GM21723 (cell line): ENCODE measurements at regions not wholly inside any gene's neighbourhood (a gene's known extent, or its start where the extent isn't known, plus 50 kb on each side); places are given as distances from the start of the nearest gene placed in this dataset.
A peak's percentile ranks its signal among the peaks of the same experiment; 100 is the strongest.

Experiments
- ATAC-seq: cut with Tn5 transposase; IDR thresholded peaks from one replicate; pipeline ENCODE4 v1.9.1; 2021; ENCODE audit warnings: mild to moderate bottlenecking, moderate library complexity; ENCODE audit not compliant: unreplicated experiment

DNA sequence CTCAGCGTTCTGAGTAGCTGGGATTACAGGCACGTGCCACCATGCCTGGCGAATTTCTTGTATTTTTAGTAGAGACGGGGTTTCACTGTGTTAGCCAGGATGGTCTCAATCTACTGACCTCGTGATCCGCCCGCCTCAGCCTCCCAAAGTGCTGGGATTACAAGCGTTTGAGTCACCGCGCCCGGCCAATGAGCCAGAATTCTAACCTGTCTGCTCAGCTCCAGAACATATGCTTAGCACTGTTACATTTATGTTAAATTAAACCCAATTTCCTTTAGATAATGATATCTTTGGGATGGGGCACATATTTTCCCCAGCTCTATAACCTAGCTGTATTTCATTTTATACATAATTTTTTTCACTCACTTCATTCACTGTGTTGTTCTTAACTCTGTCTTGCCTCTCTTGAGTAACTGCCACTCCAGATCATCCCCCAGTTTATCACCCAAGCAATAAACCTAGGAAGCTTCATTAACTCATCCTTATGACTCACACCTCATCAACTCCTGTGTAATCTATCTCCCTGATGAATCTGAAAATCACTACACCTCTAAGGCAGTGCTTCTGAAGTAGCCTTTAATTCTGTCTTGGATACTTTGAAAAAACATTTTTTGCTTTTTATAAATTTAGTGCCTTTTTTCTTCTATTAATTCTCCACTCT is 559.7 kb upstream of the ZWINT start:
- no peak for ATAC-seq

DNA sequence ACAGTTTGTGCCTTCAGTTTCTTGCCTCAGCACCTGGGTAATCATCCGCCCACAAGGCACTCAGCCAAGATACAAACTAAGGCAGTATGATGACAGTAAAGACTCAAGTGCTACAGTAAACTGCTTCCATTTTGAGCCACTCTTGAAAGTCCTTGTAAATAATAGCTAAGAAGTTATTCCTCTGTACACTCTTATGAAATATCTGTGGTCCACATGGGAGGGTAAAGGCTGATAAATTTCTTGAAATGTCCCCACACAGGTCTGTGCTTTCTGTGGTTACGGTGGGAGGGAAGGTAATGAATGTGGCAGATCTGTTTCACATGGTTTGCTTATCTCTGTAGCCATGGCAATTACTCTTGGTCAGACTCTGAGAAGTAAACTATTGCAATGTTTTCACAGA is 551.0 kb upstream of the ZWINT start:
- no peak for ATAC-seq

DNA sequence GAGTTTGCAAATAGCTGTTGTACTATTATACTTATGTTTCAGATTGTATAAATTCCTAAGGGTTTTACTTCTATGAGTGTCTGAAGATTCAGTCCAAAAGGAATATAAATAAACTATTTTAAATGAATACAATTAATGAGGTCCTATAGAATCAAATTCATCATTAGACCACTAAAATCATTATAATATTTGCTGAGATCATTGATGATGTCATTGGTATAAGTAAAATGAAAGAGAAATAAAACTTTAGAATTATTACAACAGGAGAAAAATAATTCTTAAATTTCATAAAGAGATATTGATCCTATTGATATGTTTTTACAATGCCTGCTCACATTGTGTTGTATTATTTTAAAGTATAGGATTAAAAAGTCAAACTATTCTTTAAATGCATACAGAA is 544.0 kb upstream of the ZWINT start:
- ATAC-seq: no peak

DNA sequence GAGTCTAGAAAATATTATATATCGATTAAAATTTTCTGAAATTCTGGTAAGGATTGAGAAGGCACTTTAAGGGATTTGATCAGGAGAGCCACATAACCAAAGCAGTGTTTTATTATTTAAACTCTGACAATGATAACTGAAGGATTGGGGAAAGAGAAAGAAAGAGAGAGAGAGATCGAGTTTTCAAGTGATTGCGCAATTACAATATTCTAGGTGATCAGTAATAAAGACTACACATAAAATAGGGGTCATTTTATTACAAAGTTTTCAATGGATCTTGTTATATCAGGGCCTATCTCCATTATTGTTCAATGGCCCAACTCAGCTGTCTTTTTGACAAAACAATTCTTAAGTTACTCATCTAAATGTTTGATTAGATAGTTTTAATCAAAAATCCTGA is 541.5 kb upstream of the ZWINT start:
- no peak for ATAC-seq

DNA sequence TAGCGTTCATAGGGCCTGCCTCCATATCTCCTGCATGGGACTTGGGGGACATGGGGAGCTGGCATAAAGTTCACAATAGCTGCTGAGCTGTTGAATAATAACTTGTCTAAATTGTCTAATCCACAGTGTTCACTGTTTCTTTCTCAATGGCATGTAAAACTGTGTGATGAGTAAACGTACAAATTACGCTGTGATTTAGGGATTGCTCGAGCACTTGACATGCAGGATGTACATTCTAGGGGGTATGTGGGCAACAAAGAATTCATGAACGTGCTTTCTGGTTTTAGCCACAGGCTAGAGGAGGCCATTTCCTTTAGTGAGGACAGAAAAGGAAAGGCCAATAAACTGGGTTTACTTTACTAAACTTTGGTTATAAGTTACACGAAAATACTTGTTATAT is 534.2 kb upstream of the ZWINT start:
- no peak for ATAC-seq

DNA sequence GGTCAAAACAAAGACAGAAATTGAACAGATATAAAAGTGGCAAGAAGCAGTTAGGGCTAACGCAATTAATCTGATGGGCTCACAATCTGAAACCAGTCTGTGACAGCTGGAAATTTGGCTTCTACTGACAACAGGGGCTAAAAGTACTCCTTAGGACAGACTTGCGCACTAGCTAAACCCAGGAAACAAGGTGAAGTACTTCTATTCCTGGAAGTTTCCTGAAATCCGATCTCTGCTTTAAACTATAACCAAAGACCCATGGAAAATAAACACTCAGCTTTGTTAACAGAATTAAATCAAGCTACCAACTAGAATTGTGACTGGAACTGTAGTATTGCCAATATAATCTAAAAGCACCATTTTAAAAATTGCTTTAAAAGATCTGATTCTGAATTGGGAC is 520.2 kb upstream of the ZWINT start:
- no peak for ATAC-seq

DNA sequence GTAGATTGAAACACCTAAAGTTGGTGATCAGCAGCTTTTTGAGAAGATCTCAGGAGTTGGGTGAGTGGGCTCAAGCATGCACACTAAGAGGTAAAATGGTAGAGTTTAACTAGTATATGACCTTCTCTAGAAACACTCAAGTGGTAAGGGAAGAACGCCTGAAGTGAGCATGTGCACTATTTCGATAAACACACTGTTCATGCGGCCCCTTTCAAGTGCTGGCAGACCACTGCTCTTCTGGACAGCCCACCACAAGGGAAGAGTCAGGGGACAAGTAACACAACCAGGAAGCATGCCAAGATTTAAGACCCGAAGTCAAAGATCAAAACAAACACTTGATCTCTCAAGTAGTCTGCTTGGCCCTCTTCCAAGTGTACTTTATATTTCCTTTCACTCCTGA is 519.5 kb upstream of the ZWINT start:
- no peak for ATAC-seq

DNA sequence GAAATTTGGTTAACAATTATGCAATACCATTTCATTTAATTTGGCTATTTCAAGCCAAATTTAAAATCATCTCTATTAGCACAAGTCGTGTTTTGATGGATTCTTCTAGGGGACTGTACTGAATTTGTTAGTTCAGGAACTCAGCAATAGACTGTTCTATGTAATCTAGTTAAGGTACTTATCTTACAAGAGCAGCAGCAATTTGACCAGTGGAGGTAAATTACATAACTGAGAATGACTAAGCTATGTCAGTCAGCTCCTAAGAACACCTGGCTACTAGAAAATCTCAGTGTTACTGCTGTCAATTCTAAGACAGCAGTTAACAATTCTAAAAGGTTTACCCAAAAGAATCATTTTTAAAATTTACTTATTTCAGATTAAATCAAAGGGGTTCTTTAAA is 513.9 kb upstream of the ZWINT start:
- no peak for ATAC-seq

DNA sequence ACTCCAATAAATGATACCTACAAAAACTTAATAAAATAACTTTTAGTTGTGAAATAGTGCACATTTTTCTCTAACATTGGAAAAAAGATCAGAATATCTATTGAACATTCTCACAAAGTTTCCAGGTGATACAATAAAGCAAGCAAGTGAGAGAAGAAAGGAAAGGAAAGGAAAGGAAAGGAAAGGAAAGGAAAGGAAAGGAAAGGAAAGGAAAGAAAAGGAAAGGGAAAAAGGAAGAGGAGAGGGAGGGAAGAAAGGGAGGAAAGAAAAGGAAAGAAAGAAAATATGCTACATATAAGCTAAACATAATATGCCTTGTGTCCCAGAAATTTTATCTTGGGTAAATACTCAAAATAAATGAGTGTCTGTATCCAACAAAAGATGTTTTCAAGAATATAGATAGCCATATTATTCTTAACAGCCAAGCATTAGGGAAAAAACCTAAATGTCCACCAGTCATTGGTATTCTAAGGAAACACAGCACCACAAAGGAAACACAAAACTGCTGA is 510.2 kb upstream of the ZWINT start:
- ATAC-seq: no peak

DNA sequence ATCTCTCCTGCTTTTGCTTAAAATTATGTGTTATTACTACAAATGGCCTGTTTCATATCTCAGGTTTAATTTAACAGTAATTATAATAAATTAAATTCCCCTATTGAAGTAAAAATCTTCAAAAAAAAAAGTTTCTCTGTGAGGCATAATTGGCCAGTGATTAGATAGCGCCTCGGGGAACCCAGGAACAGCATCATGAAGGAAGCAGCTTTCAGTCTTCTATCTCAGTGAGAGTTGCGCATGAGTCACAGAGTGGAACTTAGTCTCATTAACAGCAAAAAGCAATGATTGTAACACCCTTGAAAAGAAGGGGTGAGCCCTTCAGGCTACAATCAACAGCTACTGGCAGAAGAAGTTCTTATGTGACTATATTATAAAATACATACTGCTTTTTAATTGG is 506.2 kb upstream of the ZWINT start:
- ATAC-seq: no peak

DNA sequence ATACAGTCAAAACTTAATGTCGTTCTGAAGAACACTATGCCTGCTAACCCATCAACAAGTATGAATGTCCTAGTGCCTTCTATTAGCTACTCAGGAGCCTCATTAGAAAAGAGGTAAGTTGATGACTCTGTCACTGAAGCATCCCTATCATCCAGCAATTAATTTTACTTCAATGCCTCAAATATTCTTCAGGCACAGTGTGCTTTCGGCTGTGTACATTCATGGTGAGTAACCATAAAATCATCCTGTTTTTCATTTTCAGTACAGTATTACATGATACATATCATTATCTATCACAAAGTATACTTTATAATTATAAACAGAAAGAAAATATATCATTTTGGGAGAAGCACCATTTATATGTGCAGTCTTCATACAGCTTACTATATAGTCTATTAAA is 495.5 kb upstream of the ZWINT start:
- no peak for ATAC-seq

DNA sequence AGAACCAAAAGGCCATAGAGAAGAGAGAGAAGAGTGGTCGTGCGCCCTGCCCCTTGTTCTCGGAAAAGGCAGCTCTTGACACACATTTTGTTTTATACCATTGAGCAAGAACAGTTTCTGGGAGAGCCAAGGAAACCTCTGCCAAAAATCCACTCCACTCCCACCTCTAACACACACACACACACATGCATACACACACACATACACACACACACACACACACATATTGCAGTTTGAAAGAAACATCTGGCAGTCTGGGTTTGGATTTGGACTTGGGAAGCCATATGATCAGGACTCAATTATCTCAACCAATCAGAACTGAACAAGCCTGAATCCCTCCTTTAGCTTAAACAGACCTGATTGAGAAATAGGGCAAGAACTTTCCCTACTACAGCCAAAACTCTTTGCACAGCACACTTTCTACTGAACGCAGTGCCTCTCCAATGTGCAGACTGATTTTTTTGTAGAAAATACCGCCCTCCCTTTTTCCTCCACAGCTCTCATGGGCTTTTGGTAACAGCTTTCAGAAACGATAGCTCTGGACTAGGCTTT is 484.0 kb upstream of the ZWINT start:
- no peak for ATAC-seq

DNA sequence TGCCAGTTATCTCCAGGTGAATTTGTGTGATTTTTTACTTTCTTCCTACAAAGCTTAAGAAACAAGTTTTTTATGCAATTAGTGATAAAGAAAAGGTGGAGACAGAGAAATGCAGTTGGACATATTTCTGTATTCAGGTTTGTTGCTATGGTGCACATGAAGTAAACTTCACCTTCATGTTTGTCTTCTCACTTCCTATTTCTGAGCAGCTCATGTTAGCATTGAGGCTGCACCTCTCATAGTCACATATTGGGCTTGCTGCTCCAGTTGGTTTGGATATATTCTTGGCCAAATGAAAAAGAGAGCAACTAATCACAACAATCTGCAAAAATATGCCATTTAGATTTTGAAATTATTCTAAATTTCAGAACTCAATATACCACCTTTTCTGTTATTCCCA is 475.6 kb upstream of the ZWINT start:
- ATAC-seq: no peak

DNA sequence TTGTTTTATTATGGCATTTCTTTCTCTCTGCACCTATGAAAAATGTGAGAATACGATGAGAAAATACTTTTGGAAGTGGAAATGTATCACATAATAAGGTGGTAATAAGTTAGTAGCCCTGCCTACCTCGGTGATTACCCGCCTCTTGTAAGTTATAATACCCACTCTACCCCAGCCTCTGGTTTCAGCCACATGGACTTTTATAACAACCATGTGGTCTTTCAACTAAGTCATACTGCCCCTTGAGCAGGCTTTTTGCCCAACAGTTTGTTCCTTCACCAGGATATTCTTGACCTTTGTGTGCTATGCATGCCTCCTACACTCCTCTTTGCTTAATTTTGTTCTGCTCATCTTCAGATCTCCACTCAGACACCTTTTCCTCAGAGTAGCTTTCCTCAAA is 470.6 kb upstream of the ZWINT start:
- ATAC-seq: no peak

DNA sequence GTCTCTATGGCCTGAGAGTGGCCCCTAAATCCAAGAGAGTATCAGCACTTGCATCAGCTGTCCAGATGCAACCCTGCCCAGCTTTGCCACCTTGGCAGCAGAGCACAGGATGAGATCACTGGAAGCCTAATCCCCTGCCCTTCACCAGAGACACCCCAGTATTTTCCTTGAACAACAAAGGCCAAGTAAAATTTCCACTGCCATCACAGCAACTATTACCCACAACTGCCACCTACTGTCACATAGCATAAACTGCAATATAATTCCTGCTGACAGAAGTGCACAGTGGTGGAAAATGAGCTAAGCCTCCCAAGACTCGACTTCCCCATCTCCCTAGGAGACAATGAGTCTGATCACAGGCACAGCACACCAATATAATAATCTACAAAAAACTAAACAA is 462.8 kb upstream of the ZWINT start:
- peak; percentile 60 for ATAC-seq

DNA sequence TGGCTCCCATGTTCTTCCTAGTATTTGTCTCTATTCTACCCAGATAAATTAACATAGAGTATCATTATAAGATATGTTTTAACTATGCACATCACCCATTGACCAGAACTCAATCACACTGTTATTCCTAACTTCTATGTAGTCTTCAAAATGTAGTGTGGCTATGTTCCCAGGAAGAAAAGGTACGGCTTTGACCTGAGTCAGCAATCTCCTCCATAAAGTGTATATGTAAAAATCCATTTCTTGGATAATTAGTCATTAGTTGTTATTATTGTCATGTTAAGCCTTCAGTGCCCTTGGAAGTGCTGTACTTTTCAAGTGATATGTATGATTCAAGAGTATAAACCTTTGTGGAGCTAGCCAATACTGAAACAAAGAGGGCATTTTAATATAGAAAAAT is 444.0 kb upstream of the ZWINT start:
- ATAC-seq: no peak

DNA sequence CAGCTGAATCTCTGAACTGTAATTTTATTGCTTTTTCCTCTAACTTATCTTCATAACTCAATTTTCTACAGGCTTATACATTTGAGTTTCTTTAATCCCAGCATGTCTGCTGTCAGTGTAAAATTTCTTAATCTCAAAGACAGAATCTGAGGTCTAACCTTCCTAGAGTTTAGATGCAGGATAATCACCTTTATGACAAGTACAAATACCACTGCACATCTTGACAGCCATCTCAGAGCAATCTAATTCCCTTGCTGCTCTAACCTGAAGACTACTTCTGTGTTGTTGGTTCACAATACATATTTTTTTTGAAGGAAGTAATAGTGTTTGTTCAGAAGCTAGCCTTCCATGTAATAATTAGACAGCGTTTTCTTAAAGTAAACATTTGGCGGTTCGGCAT is 424.2 kb upstream of the ZWINT start:
- no peak for ATAC-seq

DNA sequence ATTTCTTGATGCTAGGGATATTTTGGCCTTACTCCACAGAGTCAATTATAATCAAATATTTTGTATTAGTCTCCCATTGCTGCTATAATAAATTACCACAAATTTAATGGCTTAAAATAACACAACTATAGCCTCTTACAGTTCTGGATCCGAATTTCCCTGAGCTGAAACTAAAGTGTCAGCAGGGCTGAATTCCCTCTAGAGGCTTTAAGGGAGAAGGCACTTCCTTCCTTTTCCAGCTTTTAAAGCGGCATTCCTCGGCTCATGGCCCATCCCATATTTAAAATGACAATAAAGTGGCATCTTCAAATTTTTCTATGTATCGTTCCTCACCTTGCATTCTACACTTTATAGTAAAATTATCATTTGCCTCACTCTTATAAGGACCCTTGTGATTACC is 421.4 kb upstream of the ZWINT start:
- ATAC-seq: no peak

DNA sequence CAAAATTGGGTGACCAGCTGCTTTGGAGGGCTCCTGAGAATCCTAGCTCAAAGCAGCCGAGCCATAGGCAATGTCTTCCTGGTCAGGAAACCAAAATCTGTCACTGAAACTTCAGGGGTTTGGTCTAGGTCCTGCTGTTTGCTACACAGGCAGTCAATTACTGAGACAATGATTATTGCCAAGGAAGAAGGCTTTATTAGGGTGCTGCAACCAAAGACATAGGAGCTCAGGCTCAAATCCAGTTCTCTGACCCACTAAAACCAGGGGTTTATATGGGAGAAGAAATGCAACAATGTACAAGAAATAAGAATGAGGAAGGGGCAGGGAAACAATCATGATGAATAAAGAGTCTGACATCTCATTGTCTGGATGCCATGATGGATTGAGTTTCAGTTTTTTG is 410.3 kb upstream of the ZWINT start:
- ATAC-seq: no peak

DNA sequence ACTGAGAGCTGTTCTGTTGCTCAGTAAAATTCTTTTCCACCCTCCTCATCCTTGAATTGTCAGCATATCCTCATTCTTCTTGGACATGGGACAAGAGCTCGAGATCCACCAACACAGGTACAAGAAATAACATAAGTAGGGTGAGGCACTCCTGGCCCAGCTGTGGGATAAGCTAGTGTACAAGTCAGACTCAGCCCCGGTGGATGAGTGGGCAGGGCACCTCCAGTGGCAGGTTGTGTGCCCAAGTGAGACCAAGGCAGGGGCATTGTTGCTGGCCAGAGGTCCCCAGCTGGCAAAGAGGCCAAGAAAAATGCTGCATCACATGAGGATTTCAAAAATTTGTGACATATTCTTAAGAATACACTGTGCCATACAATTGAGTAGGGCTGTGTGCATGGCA is 402.0 kb upstream of the ZWINT start:
- no peak for ATAC-seq

DNA sequence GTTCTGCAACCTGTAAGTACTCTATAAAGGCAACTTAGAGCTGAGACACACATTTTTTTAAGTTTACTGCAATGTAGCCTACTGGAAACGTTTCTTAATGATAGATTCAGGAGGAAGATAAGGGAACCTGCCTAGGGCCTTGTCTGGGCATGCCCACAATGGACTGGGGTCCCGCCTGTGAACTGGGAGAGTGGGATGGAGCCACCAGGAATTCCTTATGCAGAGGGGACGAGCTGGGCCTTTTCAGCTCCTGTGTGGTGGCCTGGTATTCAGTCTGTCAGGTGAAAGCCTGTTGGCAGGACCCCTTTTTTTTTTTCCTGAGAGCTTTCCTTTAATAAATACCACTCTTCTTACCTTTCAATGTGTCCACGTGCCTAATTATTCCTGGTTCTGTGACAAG is 384.4 kb upstream of the ZWINT start:
- ATAC-seq: no peak

DNA sequence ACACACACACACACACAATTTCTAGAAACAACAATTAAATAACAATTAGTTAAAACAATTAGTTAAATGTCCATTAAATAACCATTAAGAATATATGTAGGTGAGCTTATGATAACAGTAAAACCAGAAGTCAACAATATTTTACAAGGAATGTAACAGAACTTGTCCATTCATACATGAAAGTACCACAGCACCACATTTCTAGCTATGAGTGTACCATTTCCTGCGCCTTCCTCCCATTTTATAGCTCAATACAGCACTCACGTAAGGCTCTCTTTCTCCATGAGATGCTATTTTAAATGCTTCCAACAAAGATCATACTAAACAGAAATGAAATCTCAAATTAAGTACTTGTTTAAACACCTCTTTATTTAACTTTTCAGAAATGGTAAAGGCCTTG is 367.3 kb upstream of the ZWINT start:
- ATAC-seq: no peak

DNA sequence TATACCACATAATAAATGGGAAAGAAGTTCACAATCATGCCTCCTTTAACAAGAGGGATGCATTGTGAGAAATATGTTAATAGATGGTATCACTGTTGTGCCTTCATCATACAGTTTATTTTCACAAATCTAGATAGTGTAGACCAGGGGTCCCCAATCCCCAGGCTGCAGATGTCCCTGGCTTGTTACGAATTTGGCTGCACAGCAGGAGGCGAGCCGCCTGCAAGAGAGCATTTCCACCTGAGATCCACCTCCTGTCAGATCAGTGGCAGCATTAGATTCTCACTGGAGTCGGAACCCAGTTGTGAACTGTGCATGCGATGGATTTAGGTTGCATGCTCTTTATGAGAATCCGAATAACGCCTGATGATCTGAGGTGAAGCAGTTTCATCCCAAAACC is 361.9 kb upstream of the ZWINT start:
- ATAC-seq: no peak
